ENCODE measurements at regions not wholly inside any gene's neighbourhood (a gene's known extent, or its start where the extent isn't known, plus 50 kb on each side); places are given as distances from the start of the nearest gene placed in this dataset.
"Not testable (repeated sequence)": the region's sequence is repeated elsewhere in the genome, so short reads cannot be mapped to it uniquely, and the experiment has no call there.

- Histone ChIP-seq H3K36me3 (no peaks in the 10 kb centered on the region), H3K27me3 (no peaks in the 10 kb centered on the region), H3K4me1 (no peaks in the 10 kb centered on the region), H3K27ac (no peak overlapping the region), H3K4me3 (no peak overlapping the region), H3K9me3 (no peaks in the 10 kb centered on the region)
- in situ Hi-C loops (cut with MboI; ENCODE audit: low sequenced_read_pairs in 4 of 4) = no loop called here
- no peak for TF ChIP-seq CTCF (IDR thresholded peaks at IDR 0.05 in 4 of 5, conservative IDR thresholded peaks at IDR 0.05 in 1 of 5)
- no peak for TF ChIP-seq POLR2A (IDR thresholded peaks at IDR 0.05)
- ATAC-seq (no peak), DNase-seq (no peak)
- intact Hi-C loops (cut with DNase I; ENCODE audit: low total_unique reads) = no loop called here
These were observed 183.6 kb downstream of the GJA1 start for GRCh38 chr6:121619013-121619412.

GRCh38 chr6:121619987-121620740 lies 184.7 kb downstream of the GJA1 start:
- DNase-seq = no peak
- ATAC-seq = no peak
- intact Hi-C loops (cut with DNase I; ENCODE audit: low total_unique reads) (no loop called here), in situ Hi-C loops (cut with MboI; ENCODE audit: low sequenced_read_pairs in 4 of 4) (no loop called here)
- H3K36me3 ChIP-seq = no peaks in the 10 kb centered on the region
- no peaks in the 10 kb centered on the region for H3K4me1 ChIP-seq
- TF ChIP-seq CTCF (IDR thresholded peaks at IDR 0.05 in 4 of 5, conservative IDR thresholded peaks at IDR 0.05 in 1 of 5) (no peak), POLR2A (IDR thresholded peaks at IDR 0.05) (no peak)
- no peaks in the 10 kb centered on the region for H3K9me3 ChIP-seq
- no peaks in the 10 kb centered on the region for H3K27me3 ChIP-seq
- H3K4me3 ChIP-seq = no peak overlapping the region
- H3K27ac ChIP-seq = no peak overlapping the region

GRCh38 chr6:121627761-121628160 lies 192.3 kb downstream of the GJA1 start:
- intact Hi-C loops (cut with DNase I; ENCODE audit: low total_unique reads) = no loop called here
- no peaks in the 10 kb centered on the region for H3K4me1 ChIP-seq
- no peak overlapping the region for H3K4me3 ChIP-seq
- DNase-seq = peak in 1 of 2 donors; percentile 12
- no peaks in the 10 kb centered on the region for H3K36me3 ChIP-seq
- no peaks in the 10 kb centered on the region for H3K9me3 ChIP-seq
- in situ Hi-C loops (cut with MboI; ENCODE audit: low sequenced_read_pairs in 4 of 4) = no loop called here
- no peak for ATAC-seq
- H3K27me3 ChIP-seq = no peaks in the 10 kb centered on the region
- TF ChIP-seq POLR2A (IDR thresholded peaks at IDR 0.05) = no peak
- TF ChIP-seq CTCF (IDR thresholded peaks at IDR 0.05 in 4 of 5, conservative IDR thresholded peaks at IDR 0.05 in 1 of 5) = no peak
- H3K27ac ChIP-seq = no peak overlapping the region

DNA sequence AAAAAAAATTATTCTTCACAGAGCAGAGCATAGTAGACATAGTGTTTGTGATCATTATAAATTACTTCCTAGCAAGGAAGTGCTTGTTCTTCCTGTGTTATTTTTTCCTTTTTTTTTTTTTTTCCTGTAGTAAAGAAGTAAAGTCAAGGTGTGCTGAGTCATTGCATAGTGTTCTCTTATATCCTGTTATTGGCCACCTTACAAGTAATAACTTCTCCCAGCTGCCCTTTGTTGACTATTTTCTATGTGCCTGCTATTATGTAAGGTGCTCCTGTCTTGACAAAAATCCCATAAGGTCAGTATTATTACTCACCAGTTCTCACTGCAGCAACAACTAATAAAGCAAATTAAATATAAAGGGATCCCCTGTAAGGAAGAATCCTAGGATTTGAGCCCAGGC lies 195.3 kb downstream of the GJA1 start:
- TF ChIP-seq CTCF (IDR thresholded peaks at IDR 0.05 in 4 of 5, conservative IDR thresholded peaks at IDR 0.05 in 1 of 5) (no peak), POLR2A (IDR thresholded peaks at IDR 0.05) (no peak)
- Histone ChIP-seq H3K27ac (no peak overlapping the region), H3K36me3 (no peaks in the 10 kb centered on the region), H3K9me3 (no peaks in the 10 kb centered on the region), H3K4me3 (no peak overlapping the region), H3K27me3 (no peaks in the 10 kb centered on the region), H3K4me1 (no peaks in the 10 kb centered on the region)
- ATAC-seq (peak in 1 of 2 donors; percentile 30), DNase-seq (no peak)
- intact Hi-C loops (cut with DNase I; ENCODE audit: low total_unique reads) (no loop called here), in situ Hi-C loops (cut with MboI; ENCODE audit: low sequenced_read_pairs in 4 of 4) (no loop called here)

- intact Hi-C loops (cut with DNase I; ENCODE audit: low total_unique reads); H3K4me3 ChIP-seq; in situ Hi-C loops (cut with MboI; ENCODE audit: low sequenced_read_pairs in 4 of 4); DNase-seq; ATAC-seq; H3K27me3 ChIP-seq; H3K27ac ChIP-seq; H3K36me3 ChIP-seq; H3K4me1 ChIP-seq; H3K9me3 ChIP-seq: not testable (repeated sequence)
These were observed 196.3 kb downstream of the GJA1 start for GRCh38 chr6:121631752-121632151.
